HG03097 (cell line): ENCODE measurements at regions not wholly inside any gene's neighbourhood (a gene's known extent, or its start where the extent isn't known, plus 50 kb on each side); places are given as distances from the start of the nearest gene placed in this dataset.

Experiments used
- ATAC-seq: cut with Tn5 transposase; IDR thresholded peaks from one replicate; pipeline ENCODE4 v1.9.1; 2021; ENCODE audit not compliant: unreplicated experiment, low FRiP score

DNA sequence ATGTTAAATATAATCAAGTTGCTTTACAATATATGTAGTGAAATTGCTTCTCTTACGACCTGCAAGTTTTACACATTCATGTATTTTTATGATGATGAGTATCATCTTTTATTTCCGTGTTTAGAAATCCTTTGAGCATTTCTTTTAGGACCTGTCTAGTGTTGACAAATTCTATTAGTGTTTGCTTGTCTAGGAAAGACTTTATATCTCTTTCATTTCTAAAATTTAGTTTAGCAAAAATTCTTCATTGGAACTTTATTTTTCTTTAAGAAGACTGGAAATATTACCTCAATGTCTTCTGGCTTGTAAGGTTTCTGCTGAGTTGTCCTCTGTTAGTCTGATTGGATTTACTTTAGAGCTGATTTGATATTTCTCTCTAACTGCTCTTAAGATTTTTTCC is 920.9 kb upstream of the CTNND2 start:
- no peak for ATAC-seq

DNA sequence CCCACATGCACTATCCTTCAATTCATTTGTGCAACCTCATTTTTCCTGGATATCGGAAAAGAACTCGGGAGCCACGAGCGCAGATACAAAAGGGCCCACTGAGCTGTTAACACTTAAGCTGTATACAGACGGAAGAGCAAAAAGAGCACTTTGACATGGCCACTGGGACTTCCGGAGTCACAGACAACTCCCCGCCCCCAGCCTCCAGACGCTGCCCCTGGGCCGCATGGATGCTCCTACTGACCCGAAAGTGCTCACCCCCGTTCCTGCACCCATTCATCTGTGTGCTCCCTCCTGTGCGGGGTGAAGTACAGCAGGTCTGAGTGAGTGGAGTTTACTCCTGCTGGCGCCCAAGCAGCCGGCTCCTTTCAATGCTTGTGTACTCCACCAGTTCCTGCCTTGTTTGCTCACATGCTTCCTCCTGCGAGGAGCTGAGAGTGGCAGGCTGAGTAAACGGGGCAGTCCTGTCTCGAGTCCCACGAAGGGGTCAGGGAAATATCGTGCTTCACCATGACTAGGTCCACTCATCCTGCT is 901.0 kb upstream of the CTNND2 start:
- ATAC-seq, result no peak

DNA sequence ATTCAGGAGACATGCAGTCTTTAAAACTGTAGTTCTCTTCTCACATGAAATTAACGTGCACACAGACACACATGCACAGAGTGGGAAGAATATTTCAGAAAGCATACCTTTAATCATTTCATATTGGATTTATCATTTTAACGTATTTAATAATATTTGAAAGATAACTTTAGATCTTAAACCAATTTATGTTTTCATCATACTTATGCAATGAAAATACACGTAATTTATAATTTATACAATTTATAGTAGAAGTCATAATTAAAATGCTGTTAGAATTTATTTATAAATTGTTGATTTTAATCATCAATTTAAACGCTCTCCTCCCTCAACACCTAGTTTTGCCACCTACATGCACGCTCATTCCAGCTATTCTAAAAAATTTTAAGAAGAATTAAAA is 894.9 kb upstream of the CTNND2 start:
- no peak for ATAC-seq

DNA sequence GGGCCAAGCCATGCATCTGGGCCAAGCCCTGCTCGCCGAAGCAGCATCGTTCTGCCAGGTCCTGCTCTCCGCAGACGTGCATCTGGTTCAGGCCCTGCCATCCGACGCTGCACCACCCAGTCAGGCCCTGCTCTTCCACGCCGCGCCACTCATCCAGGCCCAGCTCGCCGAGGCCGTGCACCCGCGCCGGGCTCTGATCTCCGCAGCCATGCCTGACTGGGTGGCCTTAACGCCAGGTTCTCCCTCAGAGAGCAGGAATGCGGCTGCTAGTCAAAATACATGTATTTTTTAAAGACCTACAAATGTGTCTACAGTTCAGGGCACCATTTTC is 891.1 kb upstream of the CTNND2 start:
- no peak for ATAC-seq

DNA sequence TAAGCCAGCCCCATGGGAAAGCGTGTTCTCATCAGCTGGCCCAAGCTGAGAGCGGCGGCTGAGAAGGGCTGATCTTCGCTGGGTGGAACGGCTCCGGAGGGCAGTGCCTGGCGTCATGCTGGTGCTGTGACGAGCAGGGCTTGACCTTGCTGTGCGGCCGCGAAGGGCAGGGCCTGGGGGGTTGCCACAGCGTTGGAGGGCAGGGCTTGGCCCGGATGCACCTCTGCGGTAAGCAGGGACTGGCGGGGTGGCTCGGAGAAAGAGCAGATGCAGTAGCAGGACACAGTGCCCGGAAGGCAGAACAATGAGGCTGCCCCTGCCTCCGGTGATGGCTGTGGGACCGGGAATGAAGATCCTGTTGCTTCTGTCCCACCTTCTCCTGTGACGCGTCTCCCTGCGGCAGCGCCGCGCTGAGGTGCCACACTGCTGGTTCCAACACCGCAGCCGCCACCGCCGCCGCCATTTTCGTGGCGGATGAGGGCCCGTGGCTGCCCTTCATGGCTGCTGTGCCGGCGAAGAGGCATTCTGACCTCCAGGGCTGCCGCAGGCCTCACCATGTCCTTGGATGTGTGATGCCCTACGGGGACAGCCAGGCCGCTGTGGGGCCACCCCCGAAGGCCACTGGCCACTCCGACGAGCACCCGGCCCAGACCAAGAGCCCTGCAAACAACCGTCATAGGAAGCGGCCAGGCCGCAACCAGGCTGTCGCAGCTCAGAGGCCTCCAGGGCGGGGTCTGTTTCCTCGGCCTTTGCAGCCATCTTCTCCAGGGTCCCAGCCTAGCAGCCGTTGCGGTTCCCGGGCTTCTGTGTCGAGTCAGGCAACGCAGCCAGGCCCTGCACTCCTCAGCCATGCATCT is 890.5 kb upstream of the CTNND2 start:
- ATAC-seq, result no peak

DNA sequence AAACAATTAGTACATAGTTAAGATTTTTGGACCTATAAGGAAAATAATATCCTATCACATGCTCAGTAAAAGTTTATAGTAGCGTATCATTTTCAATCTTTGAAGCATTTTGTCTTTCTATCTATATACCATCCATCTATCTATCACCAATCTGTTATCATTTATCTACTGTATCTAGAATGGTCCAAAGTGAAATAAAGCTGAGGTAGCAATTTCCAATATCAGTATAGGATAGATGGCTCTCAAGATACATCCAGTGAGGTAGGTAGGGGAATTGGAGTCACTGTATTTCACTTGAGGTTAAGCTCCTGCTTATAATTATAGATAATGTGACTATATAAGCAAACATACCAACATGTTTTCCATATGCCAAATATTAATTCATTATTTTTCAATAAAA is 889.1 kb upstream of the CTNND2 start:
- no peak for ATAC-seq

DNA sequence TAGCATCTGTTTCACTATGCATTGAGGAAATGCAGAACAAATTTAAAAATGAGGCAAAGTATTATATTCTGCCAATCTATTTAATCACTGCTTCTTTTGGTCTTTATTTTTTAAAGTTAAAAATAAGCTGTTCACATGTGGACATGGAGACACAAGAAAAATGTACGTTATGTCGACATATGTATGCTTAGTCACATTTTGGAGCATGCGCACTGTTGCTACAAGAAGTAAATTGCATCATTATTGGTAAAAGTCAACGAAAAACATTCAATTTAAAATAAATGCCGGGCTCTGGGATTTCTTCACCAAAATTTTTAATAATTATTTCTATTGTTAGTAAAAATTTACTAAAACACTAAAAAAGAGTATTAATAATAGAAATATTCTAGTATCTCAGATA is 876.3 kb upstream of the CTNND2 start:
- ATAC-seq, result no peak

DNA sequence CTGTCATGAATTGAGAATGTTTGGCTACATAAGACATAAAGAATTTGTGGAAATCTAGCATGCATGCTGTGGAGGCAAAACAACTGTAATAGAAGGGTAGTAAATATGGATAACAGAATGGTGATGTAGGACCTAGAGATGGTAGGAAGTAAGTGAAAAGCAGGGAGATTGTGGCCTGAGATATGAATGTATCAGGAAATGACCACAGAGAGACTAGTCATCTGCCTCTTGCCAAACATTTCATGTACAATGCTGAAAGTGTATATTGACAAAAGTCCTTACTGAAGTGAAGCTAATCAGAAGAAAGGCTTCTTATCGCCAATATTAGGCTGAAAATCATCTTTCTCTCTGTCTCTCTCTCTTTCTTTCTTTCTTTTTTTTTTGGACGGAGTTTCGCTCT is 873.1 kb upstream of the CTNND2 start:
- no peak for ATAC-seq

DNA sequence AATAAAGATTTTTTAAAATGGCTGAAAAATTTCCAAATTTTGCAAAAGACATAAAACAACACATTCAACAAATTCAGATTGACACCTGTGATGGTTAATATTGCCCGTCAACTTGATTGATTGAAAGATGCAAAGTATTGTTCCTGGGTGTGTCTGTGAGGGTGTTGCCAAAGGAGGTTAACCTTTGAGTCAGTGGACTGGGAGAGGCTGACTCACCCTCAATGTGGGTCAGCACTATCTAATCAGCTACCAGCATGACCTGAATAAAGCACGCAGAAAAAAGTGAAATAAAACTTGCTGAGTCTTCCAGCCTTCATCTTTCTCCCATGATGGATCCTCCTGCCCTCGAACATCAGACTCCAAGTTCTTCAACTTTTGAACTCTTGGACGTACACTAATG is 868.0 kb upstream of the CTNND2 start:
- ATAC-seq, result no peak

DNA sequence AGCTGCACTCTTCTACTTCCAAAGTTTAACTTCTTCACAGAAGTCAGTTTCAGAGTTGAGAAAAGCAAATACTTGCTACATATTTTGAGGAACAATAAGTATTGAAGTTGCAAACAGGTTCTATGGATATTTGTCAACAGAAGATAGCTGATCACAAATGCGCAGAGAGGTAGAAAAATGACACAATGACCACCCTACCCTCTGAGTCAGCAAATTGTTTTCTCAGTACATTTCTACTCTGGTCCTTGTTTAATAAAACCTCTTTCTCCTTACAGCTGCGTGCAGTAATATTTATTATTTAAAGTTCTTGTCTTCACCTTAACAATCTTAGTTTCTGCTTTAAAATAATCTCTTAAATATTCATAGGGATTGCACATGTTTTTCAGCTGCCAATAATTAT is 855.1 kb upstream of the CTNND2 start:
- ATAC-seq, result no peak

DNA sequence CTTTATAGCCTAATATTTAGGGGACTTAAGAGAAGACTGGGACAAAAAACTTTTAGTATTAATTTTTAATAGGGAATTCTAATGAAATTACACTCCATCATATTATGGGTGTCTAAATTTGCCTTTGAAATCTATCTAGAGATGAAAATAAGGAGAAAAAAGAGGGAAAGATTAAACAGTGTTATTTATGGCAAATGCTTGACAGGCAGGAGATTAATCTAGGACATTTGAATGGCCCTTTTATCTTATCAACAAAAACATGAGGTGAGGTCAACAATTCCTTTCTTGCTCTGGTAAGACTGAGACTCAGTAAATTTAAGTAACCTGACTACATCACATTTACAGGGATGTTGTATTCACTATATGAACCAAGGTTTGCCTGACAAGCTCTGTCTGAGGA is 852.8 kb upstream of the CTNND2 start:
- no peak for ATAC-seq

DNA sequence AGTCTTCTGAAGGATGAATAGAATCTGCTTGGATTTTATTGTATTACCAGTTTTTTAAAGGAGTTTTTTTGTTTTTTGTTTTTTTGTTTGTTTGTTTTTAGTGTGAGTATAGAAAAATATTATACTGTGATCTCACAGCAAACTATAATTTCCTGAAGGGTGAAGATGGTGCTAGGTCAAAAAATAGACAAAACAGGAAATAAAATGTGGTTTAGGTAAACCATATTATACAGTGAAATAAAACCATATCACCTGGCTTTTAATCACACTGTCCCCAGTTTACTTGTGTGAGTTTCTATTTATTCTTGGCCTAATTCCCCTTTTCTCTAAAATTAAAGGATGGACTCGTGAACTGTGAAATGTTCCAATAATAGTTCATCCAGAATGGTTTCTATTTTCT is 841.3 kb upstream of the CTNND2 start:
- no peak for ATAC-seq

DNA sequence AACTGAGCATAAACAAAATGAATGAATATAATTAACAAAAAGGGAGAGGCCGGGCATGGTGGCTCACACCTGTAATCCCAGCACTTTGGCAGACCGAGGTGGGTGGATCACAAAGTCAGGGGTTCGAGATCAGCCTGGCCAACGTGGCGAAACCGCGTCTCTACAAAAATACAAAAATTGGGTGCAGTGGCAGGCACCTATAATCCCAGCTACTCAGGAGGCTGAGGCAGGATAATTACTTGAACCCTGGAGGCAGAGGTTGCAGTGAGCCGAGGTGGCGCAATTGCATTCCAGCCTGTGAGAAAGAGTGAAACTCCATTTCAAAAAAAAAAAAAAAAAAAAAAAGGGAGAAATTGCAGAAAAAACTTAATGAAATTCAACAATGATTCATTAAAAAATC is 839.3 kb upstream of the CTNND2 start:
- ATAC-seq, result no peak

DNA sequence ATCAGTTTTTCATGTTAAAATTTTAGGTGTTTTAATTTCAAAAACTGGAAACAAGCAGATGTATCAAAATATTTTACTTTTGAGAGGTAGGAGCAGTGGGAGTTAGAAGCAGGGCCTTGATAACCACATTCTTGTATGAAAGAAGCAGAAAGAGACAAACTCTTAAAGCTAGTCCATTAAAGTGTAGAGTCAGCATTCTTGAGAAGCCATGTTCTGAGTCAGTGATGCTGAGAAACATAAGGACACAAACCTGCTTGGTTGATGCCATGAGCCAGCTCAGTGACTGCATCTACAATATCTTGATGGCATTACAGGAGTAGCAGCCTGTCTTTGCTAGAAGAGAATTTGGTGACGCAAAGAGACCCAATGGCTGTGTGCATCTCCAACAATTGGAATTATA is 826.1 kb upstream of the CTNND2 start:
- no peak for ATAC-seq

DNA sequence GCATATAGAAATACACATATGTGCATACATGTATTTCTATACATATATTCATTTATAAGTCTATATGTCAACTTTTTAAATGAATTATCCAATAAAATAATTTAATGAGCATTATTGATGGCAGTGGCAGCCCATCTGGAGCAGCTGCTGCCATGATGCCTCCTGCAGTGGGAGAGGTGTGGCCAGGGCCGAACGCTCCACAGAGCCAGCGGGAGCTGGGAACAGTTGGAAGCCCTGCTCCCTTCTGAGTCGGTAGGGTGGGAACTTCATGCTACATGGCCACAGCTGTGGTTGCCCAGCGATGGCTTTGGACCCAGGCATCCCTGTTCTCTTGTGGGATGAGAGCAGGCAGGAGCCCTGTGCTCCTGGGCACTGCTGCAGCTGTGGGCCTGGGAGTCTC is 812.4 kb upstream of the CTNND2 start:
- ATAC-seq, result no peak

DNA sequence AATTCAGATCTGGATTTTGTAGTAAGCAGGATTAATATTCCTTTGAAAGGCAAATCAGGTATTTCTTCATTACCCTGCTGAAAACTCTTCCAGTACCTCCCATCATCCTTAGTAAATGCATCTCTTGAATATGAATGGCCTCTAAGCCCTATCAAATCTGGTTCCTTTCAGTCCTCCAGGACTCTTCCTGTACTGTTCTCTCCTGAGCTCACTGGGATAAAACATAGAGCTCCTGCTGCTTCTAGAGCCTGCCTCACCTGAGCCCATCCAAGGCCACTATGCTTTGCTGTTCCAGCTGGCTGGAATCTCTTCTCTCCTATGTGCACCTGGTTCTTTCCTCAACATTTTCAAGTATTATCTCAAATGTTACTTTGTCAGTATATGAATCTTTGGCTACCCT is 803.3 kb upstream of the CTNND2 start:
- ATAC-seq, result no peak

DNA sequence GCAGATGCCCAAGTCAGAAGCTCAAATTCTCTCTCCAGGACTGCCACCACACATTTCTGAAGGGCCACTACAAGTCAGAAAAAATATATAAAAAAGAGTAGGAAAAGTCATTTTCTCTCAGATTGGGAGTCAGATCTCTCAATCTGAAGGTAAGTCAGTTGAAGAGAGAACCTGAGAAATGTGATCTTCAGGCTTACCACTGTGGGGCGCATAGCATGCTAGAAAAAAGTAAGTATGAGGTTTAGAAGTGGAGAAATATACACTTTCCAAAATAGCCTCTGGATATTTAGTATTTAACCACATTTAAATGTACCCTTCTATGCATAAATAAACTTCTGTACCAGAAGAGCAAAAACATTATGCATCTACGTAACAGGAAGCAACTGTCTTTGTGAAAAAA is 800.7 kb upstream of the CTNND2 start:
- no peak for ATAC-seq

DNA sequence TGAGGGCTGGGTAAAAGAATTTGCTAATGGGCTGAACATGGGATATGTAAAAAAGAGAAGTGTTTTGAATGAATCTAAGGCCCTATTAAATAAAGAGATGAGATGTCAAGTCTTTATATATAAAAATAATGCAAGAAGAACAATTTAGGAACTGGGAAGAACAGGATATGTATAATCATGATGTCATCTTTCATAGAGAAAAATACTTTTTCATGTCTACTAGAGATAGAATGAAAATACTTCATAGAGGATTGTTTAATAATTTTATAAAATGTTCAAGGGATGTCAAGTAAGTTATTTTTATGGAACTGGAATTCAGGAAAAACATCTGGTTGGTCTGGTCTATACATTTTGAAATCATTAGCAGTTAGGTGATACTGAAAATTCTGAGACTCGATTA is 799.0 kb upstream of the CTNND2 start:
- no peak for ATAC-seq

DNA sequence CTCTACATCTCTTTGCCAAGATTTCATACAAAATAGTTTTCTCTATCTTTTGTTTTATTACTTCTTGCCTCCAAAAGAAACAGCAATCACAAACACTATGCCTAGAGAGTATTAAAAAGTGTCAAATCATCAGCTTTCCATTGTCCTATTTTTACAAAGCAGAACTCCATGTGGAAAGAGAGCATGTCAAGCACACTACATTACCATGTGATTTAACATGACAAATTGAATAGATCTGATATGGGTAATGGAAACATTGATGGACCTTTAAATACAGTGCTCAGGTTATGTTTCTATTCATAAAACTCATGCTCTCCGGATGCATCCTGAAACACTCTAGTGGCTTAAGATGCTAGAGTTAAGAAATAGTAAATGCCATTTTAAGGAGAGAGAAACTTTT is 791.4 kb upstream of the CTNND2 start:
- ATAC-seq, result no peak

DNA sequence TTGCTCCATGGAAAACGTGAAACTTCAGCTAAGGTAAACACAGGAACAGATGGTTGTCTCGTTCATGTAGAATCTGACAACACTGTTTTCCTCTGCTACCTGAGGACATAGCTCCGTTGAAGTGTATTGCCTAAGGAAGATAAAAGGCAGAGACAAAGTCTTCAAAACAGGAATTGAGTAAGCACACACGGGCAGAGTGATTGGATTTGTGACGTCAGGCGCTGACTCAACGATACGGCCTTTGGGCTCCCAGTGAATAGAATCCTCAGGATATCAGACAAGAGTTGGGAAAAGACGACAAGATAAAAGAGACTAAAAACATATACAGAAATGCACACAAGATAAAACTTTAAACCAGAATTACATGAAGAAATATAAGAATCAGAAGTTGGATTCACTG is 787.1 kb upstream of the CTNND2 start:
- no peak for ATAC-seq

DNA sequence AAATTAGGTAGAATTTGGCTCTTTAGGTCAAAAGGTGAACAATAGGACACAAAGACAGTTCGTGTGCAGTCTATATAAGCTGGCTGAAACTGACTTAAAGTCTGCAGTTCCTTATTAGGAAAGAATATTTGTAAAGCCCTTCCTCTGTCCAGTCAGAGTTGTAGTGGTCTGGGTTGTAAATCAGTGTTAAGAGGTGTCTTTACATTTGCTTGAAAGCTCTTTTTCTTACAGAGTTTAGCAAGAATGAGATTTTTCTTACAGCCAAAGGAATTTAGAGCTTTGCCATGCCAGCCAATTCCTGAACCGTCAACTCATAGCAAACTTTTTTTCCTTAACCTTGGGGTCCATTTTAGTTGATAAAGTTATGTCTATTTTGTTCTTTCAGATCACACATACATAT is 786.1 kb upstream of the CTNND2 start:
- ATAC-seq, result no peak

DNA sequence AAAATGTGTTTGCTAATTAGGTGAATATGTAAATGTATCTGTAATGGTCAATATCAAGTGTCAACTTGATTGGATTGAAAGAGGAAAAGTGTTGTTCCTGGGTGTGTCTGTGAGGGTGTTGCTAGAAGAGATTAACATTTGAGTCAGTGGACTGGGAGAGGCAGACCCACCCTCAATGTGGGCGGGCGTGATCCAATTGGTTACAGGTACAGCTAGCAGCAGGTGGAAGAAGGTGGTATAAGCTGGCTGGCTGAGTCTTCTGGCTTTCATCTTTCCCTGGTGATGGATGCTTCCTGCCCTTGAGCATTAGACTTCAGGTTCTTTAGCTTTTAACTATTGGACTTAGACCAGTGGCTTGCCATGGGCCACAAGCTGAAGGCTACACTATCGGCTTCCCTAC is 779.0 kb upstream of the CTNND2 start:
- no peak for ATAC-seq

DNA sequence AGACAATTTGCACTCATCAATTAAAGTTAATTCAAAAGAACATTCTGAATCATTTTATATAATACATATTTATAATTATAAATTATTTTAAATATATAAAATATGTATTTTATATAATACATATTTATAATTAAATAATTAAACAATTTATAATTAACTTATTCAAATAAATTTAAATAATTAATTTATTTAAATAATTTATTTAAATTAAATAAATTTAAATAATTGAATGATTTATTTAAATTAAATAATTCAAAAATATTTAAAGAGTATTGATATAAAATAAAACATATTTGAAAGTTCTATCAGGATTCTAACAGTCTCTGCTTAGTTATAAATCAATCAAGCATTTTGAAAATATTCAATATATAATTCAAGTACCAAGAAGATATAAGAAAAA is 775.5 kb upstream of the CTNND2 start:
- no peak for ATAC-seq
